SK-MEL-5 (cell line): ENCODE measurements at regions not wholly inside any gene's neighbourhood (a gene's known extent, or its start where the extent isn't known, plus 50 kb on each side); places are given as distances from the start of the nearest gene placed in this dataset.

ENCODE experiments used
- DNase-seq: peaks from one replicate; pipeline ENCODE4 v3.0.0-alpha.2; 2016; ENCODE audit warnings: low read depth, low spot score
- in situ Hi-C: cut with HindIII; loops from 2 replicates; pipeline ENCODE4 v1.10.0; 2016; ENCODE audit warnings: low sequenced_read_pairs, high pct_unique_total_duplicates, low pct_unique_long_range_greater_than_20kb

DNA sequence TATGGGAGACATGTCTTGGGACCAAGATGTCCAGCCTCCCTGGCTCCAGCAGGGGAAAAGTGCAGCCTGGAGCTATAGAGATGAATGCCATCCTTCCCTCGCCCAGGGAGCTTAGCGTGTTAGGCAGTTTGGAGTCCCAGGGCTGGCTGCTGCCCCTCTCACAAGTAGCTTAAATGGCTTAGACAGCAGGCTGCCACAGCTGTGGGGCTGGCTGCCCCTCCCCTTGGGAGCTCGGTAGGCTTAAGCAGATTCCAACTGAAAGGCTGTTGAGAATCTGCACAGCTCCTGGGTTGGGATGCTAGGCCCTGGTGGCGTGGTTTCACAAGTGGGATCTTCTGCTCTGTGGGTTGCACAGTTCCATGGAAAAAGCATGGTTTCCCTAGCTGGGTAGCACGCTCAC is 940.5 kb upstream of the DDX18 start:
- no peak for DNase-seq
- in situ Hi-C loops: no loop called here

DNA sequence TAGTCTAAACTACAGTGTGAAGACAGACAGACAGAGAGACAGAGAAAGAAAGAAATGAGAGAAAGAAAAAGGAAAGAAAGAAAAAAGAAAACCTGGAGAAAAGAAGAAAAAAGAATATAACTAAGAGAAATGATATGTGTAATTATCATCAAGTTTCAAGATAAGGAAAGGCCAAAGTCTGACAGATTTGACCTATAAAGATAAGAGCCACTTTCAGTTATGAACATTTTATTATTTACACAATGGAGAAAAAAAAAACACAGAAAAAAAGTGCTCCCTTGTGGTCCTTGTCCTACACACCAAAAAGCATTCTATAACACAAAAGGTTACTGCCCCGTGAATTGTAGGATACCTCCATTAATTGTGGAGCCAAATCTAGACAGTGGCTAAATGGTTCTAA is 937.2 kb upstream of the DDX18 start:
- in situ Hi-C loops: no loop called here
- DNase-seq: no peak

- in situ Hi-C loops: no loop called here
- DNase-seq: no peak
These were observed 936.5 kb upstream of the DDX18 start for GRCh38 chr2:116877944-116878343.

DNA sequence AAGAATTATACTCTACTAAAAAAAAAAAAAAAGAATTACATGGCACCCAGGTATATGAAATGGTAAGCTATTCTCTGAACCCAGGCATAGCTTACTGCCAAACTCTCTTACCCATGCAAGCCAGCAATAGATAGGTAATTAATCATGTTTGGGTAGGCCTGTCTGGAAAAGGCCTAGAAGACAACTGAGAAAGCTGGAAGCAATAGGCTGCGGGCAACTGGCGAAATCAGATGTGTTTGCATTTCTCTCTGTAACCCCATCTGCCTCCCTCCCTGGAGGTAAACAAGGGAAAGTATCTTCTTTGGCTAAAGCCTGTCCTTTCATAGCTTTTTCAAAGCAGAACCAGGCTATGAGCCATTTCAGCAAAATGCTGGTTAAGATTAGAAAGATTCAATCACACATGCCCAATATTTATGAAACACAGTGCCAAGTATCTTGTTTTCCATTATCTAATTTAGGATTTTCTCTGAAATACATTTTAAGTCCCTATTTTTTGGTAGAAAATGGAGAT is 934.8 kb upstream of the DDX18 start:
- in situ Hi-C loops: no loop called here
- no peak for DNase-seq

GRCh38 chr2:116891191-116891590 is 923.3 kb upstream of the DDX18 start:
- no peak for DNase-seq
- in situ Hi-C loops: no loop called here

- in situ Hi-C loops: no loop called here
- DNase-seq: no peak
These were observed 903.0 kb upstream of the DDX18 start for GRCh38 chr2:116911540-116911939.

DNA sequence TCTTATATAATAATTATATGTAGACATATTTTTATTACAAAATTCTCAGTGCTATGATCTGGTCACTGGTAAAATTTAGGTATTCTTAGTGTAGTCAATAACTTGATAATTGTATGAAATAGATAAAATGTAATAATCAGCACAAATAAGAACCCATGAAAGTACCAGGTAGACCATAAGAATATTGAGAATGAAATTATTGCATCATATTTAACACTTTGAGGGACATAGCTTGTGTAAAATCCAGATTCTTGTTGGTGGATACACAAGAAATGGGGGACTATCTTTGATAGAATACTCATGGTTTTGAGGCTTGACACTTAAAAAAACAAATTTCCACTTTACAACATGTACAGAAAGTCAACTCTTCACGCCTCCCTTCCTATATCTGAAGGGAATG is 898.8 kb upstream of the DDX18 start:
- DNase-seq: no peak
- in situ Hi-C loops: no loop called here

GRCh38 chr2:116917196-116917595 is 897.3 kb upstream of the DDX18 start:
- in situ Hi-C loops: no loop called here

GRCh38 chr2:116918574-116918973 is 895.9 kb upstream of the DDX18 start:
- in situ Hi-C loops: no loop called here
- no peak for DNase-seq

More at GRCh38 chr2:116917196-116917595, 897.3 kb upstream of the DDX18 start:
- DNase-seq: no peak

- in situ Hi-C loops: no loop called here
- DNase-seq: no peak
These were observed 892.1 kb upstream of the DDX18 start for GRCh38 chr2:116922414-116922813.

DNA sequence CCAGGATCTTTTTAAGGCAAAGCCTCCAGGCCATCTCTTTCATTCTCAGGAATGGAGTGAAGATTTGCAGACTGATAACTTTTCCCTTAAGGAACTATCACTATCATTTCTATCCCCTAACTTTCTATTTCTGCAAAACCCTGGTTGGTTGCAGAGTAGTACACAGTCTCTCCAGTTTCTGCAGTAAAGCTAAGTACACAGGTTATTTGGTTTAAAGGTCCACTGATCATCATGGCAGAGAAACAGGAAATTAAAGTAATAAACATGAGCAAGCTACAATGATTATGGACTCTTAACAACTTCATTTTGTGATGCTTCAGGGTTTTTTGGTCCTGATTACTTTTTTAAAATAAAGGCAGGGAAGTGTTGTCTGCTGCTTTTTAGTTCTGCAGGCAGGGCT is 890.0 kb upstream of the DDX18 start:
- in situ Hi-C loops: no loop called here
- DNase-seq: no peak

GRCh38 chr2:116935097-116935814 is 879.2 kb upstream of the DDX18 start:
- in situ Hi-C loops: no loop called here
- no peak for DNase-seq

- no peak for DNase-seq
- in situ Hi-C loops: no loop called here
These were observed 866.2 kb upstream of the DDX18 start for GRCh38 chr2:116948258-116948657.

GRCh38 chr2:116949249-116949648 is 865.2 kb upstream of the DDX18 start:
- no peak for DNase-seq
- in situ Hi-C loops: no loop called here

GRCh38 chr2:116952254-116952653 is 862.2 kb upstream of the DDX18 start:
- peak; percentile 55 for DNase-seq
- in situ Hi-C loops: no loop called here

- no peak for DNase-seq
- in situ Hi-C loops: no loop called here
These were observed 858.8 kb upstream of the DDX18 start for GRCh38 chr2:116955646-116956045.

DNA sequence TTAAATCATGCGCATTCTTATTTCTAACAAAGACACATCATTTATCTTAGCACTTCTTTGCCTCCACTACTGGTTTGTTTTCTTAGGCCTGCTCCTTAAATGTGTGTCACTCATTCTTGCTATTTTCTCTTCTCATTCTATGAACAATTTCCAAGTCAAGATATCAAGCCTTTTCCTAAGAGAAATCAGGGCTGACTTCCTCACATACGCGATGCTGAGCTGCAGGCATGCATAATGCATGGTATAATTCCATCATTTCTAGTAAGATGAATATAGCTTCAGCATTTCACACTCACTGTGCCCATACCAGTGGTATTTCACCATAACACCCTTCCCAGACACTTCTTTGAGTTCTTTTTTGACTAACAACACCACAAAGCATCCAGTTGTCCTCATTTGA is 838.9 kb upstream of the DDX18 start:
- in situ Hi-C loops: no loop called here
- no peak for DNase-seq

GRCh38 chr2:116979916-116980764 is 834.4 kb upstream of the DDX18 start:
- in situ Hi-C loops: no loop called here

GRCh38 chr2:116987447-116987846 is 827.0 kb upstream of the DDX18 start:
- in situ Hi-C loops: no loop called here
- DNase-seq: no peak

More at GRCh38 chr2:116979916-116980764, 834.4 kb upstream of the DDX18 start:
- DNase-seq: no peak
